Esophagus muscularis mucosa (tissue), 4 donors: ENCODE measurements at regions not wholly inside any gene's neighbourhood (a gene's known extent, or its start where the extent isn't known, plus 50 kb on each side); places are given as distances from the start of the nearest gene placed in this dataset.

Experiments used
- DNase-seq: peaks from one replicate; pipeline ENCODE4 v3.0.0-alpha.2; 2017; ENCODE audit errors: extremely low spot score
- H3K27ac ChIP-seq, 4 donors: fragments of 200-600 bp; sonication (generic); replicated peaks in 1 of 4; 1 replicate in 3 of 4; 2 replicates in 1 of 4; pipeline ENCODE4 v1.5.1; 2016 to 2019; ENCODE audit warnings: mild to moderate bottlenecking in 1 of 4
- H3K27me3 ChIP-seq, 4 donors: fragments of 200-600 bp; sonication (generic); one replicate each; pipeline versions ENCODE4 v1.5.1 to v1.6.0; 2016 to 2019
- H3K36me3 ChIP-seq, 4 donors: fragments of 200-600 bp; sonication (generic); one replicate each; pipeline ENCODE4 v1.5.1; 2016 to 2019
- H3K4me1 ChIP-seq, 4 donors: fragments of 200-600 bp; sonication (generic); one replicate each; pipeline ENCODE4 v1.5.1; 2016 to 2019
- H3K4me3 ChIP-seq, 4 donors: fragments of 200-600 bp; sonication (generic); 1 replicate in 2 of 4; 2 replicates in 2 of 4; pipeline ENCODE4 v1.5.1; 2016 to 2019; ENCODE audit warnings: mild to moderate bottlenecking in 4 of 4, moderate library complexity in 1 of 4
- H3K9me3 ChIP-seq, 4 donors: fragments of 200-600 bp; sonication (generic); 1 replicate in 3 of 4; 2 replicates in 1 of 4; pipeline ENCODE4 v1.5.1; 2016 to 2019
- EP300 ChIP-seq: sonication (generic); formaldehyde crosslinking; IDR thresholded peaks from one replicate; pipeline ENCODE4 v1.6.1; 2017; ENCODE audit warnings: antibody characterized with exemption
- POLR2A ChIP-seq: fragments of 450-650 bp; IDR thresholded peaks from one replicate; pipeline ENCODE4 v1.6.1; 2017; ENCODE audit warnings: antibody characterized with exemption, moderate library complexity, mild to moderate bottlenecking, low read depth
- POLR2AphosphoS5 ChIP-seq, 2 donors: sonication (generic); formaldehyde crosslinking; IDR thresholded peaks; one replicate each; pipeline ENCODE4 v1.6.1; 2017; ENCODE audit warnings: antibody characterized with exemption in 2 of 2
- WGBS: methylation state at CpG from one replicate; pipeline ENCODE4 v1.1.5; 2018; 5-methylcytosine and 5-hydroxymethylcytosine counted together
- intact Hi-C: fragments of 100-400 bp; cut with DNase I; formaldehyde crosslinking; loops from one replicate; pipeline ENCODE4 v1.15.1; 2023
- TF ChIP-seq, protein P1 (sequence below), 3 experiments: fragments of 200-600 bp in 2 of 3; fragments of 450-650 bp in 1 of 3; sonication (generic) in 2 of 3; IDR thresholded peaks; one replicate each; pipeline ENCODE4 v1.5.1; 2017 to 2019; ENCODE audit warnings: antibody characterized with exemption in 3 of 3, mild to moderate bottlenecking in 2 of 3, moderate library complexity in 1 of 3

DNA sequence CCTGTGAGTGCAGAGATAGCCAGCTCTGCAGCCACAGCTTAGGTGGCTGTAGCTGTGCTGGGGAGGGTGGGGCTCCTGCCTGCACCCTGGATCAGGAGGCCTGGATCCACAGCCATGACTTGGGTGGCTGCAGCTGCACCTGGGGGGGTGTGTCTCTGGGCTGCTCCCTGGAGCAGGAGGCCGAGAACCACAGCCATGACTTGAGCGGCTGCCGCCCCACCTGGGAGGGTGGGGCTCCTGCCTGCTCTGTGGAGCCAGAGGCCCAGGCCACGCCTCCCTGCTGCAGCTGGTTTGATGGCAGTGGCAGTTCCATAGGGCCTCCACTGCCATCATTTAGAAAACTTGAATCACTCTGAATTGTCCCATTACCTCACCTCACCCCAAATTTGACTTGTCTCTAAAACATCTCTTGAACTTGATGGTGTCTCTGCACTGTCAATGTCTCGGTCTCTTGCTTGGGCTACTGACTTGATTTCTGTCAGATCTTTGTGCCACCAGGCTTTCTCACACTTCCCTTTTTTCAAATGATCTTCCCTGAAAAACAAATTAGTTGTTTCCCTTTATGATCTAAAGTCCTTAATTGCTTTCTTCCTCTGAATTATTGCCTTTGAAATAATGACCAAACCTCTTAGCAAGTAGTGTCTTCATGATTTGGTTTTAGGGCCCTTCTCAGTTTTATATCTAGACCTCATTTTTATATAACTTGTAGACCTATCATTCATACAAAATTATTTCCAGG is 313.2 kb upstream of the MME start:
- Histone ChIP-seq H3K4me3 (no peak overlapping the region), H3K27me3 (no peaks in the 10 kb centered on the region), H3K36me3 (no peaks in the 10 kb centered on the region), H3K4me1 (peaks cover 0 to 4% (median 0%) of the 10 kb centered on the region in 4 donors), H3K9me3 (no peaks in the 10 kb centered on the region), H3K27ac (no peak overlapping the region)
- TF ChIP-seq POLR2A (no peak), EP300 (no peak), POLR2AphosphoS5 (IDR thresholded peaks at IDR 0.05) (no peak)
- TF ChIP-seq, protein P1, sequence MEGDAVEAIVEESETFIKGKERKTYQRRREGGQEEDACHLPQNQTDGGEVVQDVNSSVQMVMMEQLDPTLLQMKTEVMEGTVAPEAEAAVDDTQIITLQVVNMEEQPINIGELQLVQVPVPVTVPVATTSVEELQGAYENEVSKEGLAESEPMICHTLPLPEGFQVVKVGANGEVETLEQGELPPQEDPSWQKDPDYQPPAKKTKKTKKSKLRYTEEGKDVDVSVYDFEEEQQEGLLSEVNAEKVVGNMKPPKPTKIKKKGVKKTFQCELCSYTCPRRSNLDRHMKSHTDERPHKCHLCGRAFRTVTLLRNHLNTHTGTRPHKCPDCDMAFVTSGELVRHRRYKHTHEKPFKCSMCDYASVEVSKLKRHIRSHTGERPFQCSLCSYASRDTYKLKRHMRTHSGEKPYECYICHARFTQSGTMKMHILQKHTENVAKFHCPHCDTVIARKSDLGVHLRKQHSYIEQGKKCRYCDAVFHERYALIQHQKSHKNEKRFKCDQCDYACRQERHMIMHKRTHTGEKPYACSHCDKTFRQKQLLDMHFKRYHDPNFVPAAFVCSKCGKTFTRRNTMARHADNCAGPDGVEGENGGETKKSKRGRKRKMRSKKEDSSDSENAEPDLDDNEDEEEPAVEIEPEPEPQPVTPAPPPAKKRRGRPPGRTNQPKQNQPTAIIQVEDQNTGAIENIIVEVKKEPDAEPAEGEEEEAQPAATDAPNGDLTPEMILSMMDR (IDR thresholded peaks at IDR 0.05) = no peak
- 81% methylated on average over 1 of the region's 5 CpGs for WGBS
- DNase-seq = no peak
- intact Hi-C loops = no loop called here

DNA sequence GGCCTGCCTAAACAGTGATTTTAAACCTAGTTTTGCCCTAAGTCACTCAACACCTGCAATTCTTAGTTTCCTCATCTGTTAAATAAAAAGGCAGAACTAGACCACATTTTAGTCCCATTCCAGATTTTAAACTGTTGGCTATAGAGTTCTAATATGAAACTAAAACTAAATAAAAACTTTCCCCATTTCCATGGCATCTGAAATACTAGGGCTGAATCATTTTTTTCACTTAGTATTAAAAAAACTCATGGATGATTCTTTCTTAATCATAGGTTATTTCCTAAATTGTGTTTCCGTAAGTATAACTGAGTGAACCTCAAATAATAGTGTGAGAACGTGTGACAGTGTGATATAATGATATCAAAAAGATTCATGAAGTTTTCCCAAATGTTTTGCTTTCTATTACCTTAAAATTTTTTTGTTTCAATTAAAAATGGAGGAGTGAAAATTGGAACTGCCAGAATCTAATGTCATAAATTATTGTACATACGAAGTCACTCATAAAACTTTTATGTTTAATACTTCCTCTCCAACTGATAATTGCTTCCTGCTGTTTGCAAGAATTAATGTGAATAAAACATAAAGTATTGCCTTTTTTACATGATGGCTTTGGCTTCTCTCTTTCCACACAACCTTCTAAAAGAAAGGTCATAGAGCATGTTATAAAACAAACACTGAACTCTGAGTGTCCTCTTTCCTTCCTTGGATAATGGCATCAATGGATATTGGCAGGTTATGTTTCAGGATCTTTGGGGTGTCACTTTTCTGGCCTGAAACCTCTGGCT is 315.1 kb upstream of the MME start:
- 76% methylated on average over 3 of the region's 3 CpGs for WGBS
- peaks cover 0 to 4% (median 0%) of the 10 kb centered on the region in 4 donors for H3K4me1 ChIP-seq
- H3K4me3 ChIP-seq = no peak overlapping the region
- intact Hi-C loops = no loop called here
- DNase-seq = no peak
- no peaks in the 10 kb centered on the region for H3K9me3 ChIP-seq
- no peak overlapping the region for H3K27ac ChIP-seq
- no peaks in the 10 kb centered on the region for H3K36me3 ChIP-seq
- no peak for TF ChIP-seq EP300
- no peak for TF ChIP-seq POLR2A
- no peak for TF ChIP-seq POLR2AphosphoS5 (IDR thresholded peaks at IDR 0.05)
- TF ChIP-seq, protein P1 (IDR thresholded peaks at IDR 0.05) = no peak
- H3K27me3 ChIP-seq = no peaks in the 10 kb centered on the region

DNA sequence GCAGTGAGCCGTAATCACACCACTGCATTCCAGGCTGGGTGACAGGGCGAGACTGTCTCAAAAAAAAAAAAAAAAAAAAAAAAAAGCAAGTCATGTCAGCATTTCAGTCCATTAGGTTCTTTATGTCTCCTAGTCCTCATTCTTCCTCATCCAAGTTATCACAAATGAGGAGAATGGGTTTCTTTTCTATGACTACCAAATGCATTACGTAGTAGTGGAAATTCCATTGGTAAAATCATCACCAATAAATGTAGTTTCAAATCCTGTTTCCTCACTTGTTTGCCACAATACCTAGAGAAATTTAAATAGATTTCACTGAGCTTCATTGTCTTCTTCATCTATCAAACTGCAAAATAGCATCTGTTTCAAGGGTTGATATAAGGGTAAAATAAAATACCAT is 317.6 kb upstream of the MME start:
- Histone ChIP-seq H3K36me3 (no peaks in the 10 kb centered on the region), H3K9me3 (no peaks in the 10 kb centered on the region), H3K27ac (no peak overlapping the region), H3K27me3 (no peaks in the 10 kb centered on the region), H3K4me1 (peaks cover 0 to 6% (median 2%) of the 10 kb centered on the region in 4 donors), H3K4me3 (no peak overlapping the region)
- DNase-seq = no peak
- WGBS = 90% methylated on average over 3 of the region's 3 CpGs
- TF ChIP-seq EP300 (no peak), POLR2AphosphoS5 (IDR thresholded peaks at IDR 0.05) (no peak), POLR2A (no peak)
- TF ChIP-seq, protein P1 (IDR thresholded peaks at IDR 0.05) = no peak
- intact Hi-C loops = no loop called here

DNA sequence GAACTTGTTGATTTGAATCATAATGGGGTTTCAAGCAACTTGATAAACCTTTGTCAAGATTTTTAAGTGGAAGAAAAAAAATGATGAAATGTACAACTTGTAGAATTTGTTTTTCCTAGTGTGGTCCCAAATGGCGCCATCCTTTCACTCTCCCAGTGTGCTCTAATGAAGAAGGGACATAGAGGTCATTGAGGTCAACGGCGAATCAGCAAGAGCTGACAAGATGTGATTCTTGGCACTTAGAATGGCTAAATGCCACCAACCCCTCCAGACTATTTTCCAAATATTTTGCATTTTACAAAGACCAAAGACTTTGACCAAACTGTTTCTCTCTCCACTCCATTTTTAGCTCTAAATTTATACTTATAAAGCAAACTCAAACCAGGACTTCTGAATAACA is 320.2 kb upstream of the MME start:
- Histone ChIP-seq H3K4me3 (no peak overlapping the region), H3K4me1 (peaks cover 0 to 6% (median 2%) of the 10 kb centered on the region in 4 donors), H3K36me3 (no peaks in the 10 kb centered on the region), H3K9me3 (no peaks in the 10 kb centered on the region), H3K27me3 (no peaks in the 10 kb centered on the region), H3K27ac (no peak overlapping the region)
- TF ChIP-seq EP300 = no peak
- TF ChIP-seq, protein P1 (IDR thresholded peaks at IDR 0.05) = no peak
- no peak for TF ChIP-seq POLR2A
- no peak for TF ChIP-seq POLR2AphosphoS5 (IDR thresholded peaks at IDR 0.05)
- 95% methylated on average over 3 of the region's 3 CpGs for WGBS
- no peak for DNase-seq
- intact Hi-C loops = loop anchor here (2.0 kb wide), 1 partner anchor 563 kb away; no protein-coding TSS in a partner anchor
